GM12878 (cell line): ENCODE measurements at regions not wholly inside any gene's neighbourhood (a gene's known extent, or its start where the extent isn't known, plus 50 kb on each side); places are given as distances from the start of the nearest gene placed in this dataset.

Source experiments
- ATAC-seq: fragments of 200-7000 bp; cut with Tn5 transposase; 3 replicates; pipeline ENCODE4 v1.9.1; 2020; ENCODE audit warnings: mild to moderate bottlenecking, moderate library complexity
- BruUV-seq: library from RNA; stranded (reverse); fragments of 400-500 nt; replicated peaks from 2 replicates; lab custom pipeline; 2021; lab: Mats Ljungman, UMichigan
- CTCF ChIA-PET: fragments of 300-600 bp; sonication (Branson Sonifier 250); formaldehyde crosslinking; extraction: SDS; loops from one replicate; lab custom pipeline; 2021; ENCODE audit warnings: inconsistent platforms; lab: Yijun Ruan, JAX
- POLR2A ChIA-PET: fragments of 350-600 bp; formaldehyde crosslinking; extraction: SDS; loops from one replicate; lab custom pipeline; 2021; ENCODE audit warnings: inconsistent platforms; lab: Charles Lee
- RAD21 ChIA-PET: fragments of 300-600 bp; sonication (Branson Sonifier 250); formaldehyde crosslinking; loops from one replicate; lab custom pipeline; 2023; ENCODE audit warnings: antibody characterized with exemption; ENCODE audit not compliant: unreplicated experiment; lab: Charles Lee
- SMC1A ChIA-PET: fragments of 300-600 bp; sonication (Branson Sonifier 250); formaldehyde crosslinking; loops from one replicate; lab custom pipeline; 2023; ENCODE audit not compliant: unreplicated experiment, uncharacterized antibody; lab: Charles Lee
- DNase-seq: peaks from one replicate; pipeline ENCODE4 v3.0.0-alpha.2; 2011; ENCODE audit warnings: low read depth, low spot score
- FAIRE-seq: peaks from 3 replicates; lab custom pipeline; 2011; peaks lifted over from hg19 to GRCh38; lab: Jason Lieb, UNC
- H2AFZ ChIP-seq: 2 replicates; pipeline ENCODE4 v1.6.0; 2011; ENCODE audit warnings: low read depth, low read length, control low read depth; ENCODE audit not compliant: control insufficient read depth
- H3K27ac ChIP-seq: 2 replicates; pipeline ENCODE4 v1.5.1; 2011; ENCODE audit warnings: control low read depth; ENCODE audit not compliant: control insufficient read depth, insufficient read depth
- H3K27me3 ChIP-seq, 2 experiments: replicated peaks in 1 of 2; 2 replicates each; pipeline versions ENCODE4 v1.6.0 to v1.6.1; 2011; ENCODE audit warnings: low read length in 1 of 2; ENCODE audit not compliant: control insufficient read depth in 2 of 2, insufficient read depth in 2 of 2
- H3K36me3 ChIP-seq, 2 experiments: 2 replicates each; pipeline ENCODE4 v1.5.1; 2011; ENCODE audit warnings: low read length in 1 of 2; ENCODE audit not compliant: control insufficient read depth in 2 of 2, insufficient read depth in 2 of 2
- H3K4me1 ChIP-seq: 2 replicates; pipeline ENCODE4 v1.6.1; 2011; ENCODE audit warnings: mild to moderate bottlenecking, low read length, moderate library complexity, mixed read lengths; ENCODE audit not compliant: control insufficient read depth, insufficient read depth
- H3K4me2 ChIP-seq: 2 replicates; pipeline ENCODE4 v1.6.0; 2011; ENCODE audit warnings: control low read depth; ENCODE audit not compliant: control insufficient read depth, insufficient read depth
- H3K4me3 ChIP-seq: fragments of 200-600 bp; sonication (generic); 2 replicates; pipeline ENCODE4 v1.5.1; 2016
- H3K79me2 ChIP-seq: 2 replicates; pipeline ENCODE4 v1.6.0; 2011; ENCODE audit warnings: low read length; ENCODE audit not compliant: control insufficient read depth, insufficient read depth
- H3K9ac ChIP-seq: 2 replicates; pipeline ENCODE4 v1.8.0; 2011; ENCODE audit warnings: low read length, control low read depth, mixed read lengths; ENCODE audit not compliant: control insufficient read depth, insufficient read depth
- H3K9me3 ChIP-seq: replicated peaks from 3 replicates; pipeline ENCODE4 v1.5.1; 2011; ENCODE audit warnings: mild to moderate bottlenecking, low read length; ENCODE audit not compliant: control insufficient read depth, insufficient read depth
- H4K20me1 ChIP-seq: 2 replicates; pipeline ENCODE4 v1.6.0; 2011; ENCODE audit not compliant: control insufficient read depth, insufficient read depth
- BCL3 ChIP-seq: IDR thresholded peaks from 2 replicates; pipeline ENCODE4 v1.6.1; 2011; ENCODE audit warnings: borderline replicate concordance, low read depth, mild to moderate bottlenecking, moderate library complexity, low read length; ENCODE audit not compliant: insufficient read depth, poor library complexity, severe bottlenecking
- IKZF2 ChIP-seq, 2 experiments: fragments of 450-650 bp; IDR thresholded peaks; 2 replicates each; pipeline ENCODE4 v1.6.1; 2017; ENCODE audit warnings: mild to moderate bottlenecking in 2 of 2, moderate library complexity in 2 of 2
- NRF1 ChIP-seq: conservative IDR thresholded peaks from 2 replicates; pipeline ENCODE4 v1.6.1; 2011; ENCODE audit warnings: mild to moderate bottlenecking, low read depth, low read length, improper control_type of control experiment
- SMARCA5 ChIP-seq: fragments of 450-650 bp; IDR thresholded peaks from 2 replicates; pipeline ENCODE4 v1.6.1; 2017; ENCODE audit warnings: mild to moderate bottlenecking
- YY1 ChIP-seq: IDR thresholded peaks from 2 replicates; pipeline ENCODE4 v1.6.1; 2011; ENCODE audit warnings: low read depth, mild to moderate bottlenecking, low read length
- ZBED1 ChIP-seq: IDR thresholded peaks from 2 replicates; pipeline ENCODE4 v1.6.1; 2016; ENCODE audit warnings: borderline replicate concordance
- ZNF622 ChIP-seq: fragments of 450-650 bp; IDR thresholded peaks from 2 replicates; pipeline ENCODE4 v1.6.1; 2017; ENCODE audit warnings: mild to moderate bottlenecking, inconsistent platforms
- WGBS: methylation state at CpG from one replicate; pipeline ENCODE4 v1.1.6; 2016; ENCODE audit warnings: low lambda C conversion rate; ENCODE audit not compliant: insufficient replicate concordance, insufficient coverage; ENCODE audit errors: missing lambda C conversion rate; 5-methylcytosine and 5-hydroxymethylcytosine counted together
- in situ Hi-C: fragments of 300-500 bp; cut with MboI; formaldehyde crosslinking; loops from 9 replicates; pipeline ENCODE4 v1.14.3; 2018; ENCODE audit warnings: mixed read lengths
- intact Hi-C: fragments of 100-400 bp; cut with micrococcal nuclease; formaldehyde crosslinking; loops from one replicate; pipeline ENCODE4 v1.14.2; 2022; ENCODE audit not compliant: unreplicated experiment
- TF ChIP-seq, protein P1 (sequence below): fragments of 450-650 bp; IDR thresholded peaks from 2 replicates; pipeline ENCODE4 v1.6.1; 2018; ENCODE audit warnings: mild to moderate bottlenecking, low read depth, moderate library complexity; ENCODE audit not compliant: partially characterized antibody
- TF ChIP-seq, protein P2 (sequence below): IDR thresholded peaks from 2 replicates; pipeline ENCODE4 v1.6.1; 2012; ENCODE audit warnings: low read depth, low read length, improper control_type of control experiment

DNA sequence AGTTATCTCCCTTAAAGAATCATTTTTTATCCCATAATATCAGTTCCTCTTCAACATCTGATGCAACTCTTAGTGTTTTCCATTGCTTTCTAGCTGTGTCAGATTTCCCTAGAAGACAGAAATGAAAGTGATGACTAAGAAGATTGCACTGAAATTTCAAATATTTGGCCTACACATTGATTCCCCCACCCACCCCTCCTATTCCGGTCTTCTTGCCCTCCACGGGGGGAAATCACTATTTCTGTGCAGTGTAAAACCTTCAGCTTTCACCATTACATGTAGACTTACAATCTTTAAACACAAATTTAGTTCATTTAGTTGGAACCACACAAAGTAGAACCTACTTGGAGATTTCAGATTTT, 63.7 kb upstream of the IL6 start:
- 0% methylated on average over 2 of the region's 2 CpGs for WGBS
- no peak; the same call in 2 of the 3 replicates for ATAC-seq
- DNase-seq = no peak
- ChIA-PET POLR2A (no interaction called here), SMC1A (no interaction called here), RAD21 (interaction anchor here (0.5 to 0.7 kb wide), 2 partner anchors 9 to 121 kb away, joined by 3 read pairs; no protein-coding TSS in a partner anchor)
- Histone ChIP-seq H3K4me1 (peaks cover 4% of the 10 kb centered on the region; the same call in 1 of the 2 replicates), H3K27me3 (no peaks in the 10 kb centered on the region), H2AFZ (no peak overlapping the region), H3K79me2 (no peaks in the 10 kb centered on the region), H3K27ac (no peak overlapping the region), H3K4me2 (no peak overlapping the region; the same call in 1 of the 2 replicates)
- BruUV-seq = no TSS peak
- TF ChIP-seq ZBED1 (no peak), BCL3 (no peak), SMARCA5 (no peak), YY1 (no peak), NRF1 (no peak), ZNF622 (no peak), IKZF2 (IDR thresholded peaks at IDR 0.05) (no peak)
- TF ChIP-seq, protein P1, sequence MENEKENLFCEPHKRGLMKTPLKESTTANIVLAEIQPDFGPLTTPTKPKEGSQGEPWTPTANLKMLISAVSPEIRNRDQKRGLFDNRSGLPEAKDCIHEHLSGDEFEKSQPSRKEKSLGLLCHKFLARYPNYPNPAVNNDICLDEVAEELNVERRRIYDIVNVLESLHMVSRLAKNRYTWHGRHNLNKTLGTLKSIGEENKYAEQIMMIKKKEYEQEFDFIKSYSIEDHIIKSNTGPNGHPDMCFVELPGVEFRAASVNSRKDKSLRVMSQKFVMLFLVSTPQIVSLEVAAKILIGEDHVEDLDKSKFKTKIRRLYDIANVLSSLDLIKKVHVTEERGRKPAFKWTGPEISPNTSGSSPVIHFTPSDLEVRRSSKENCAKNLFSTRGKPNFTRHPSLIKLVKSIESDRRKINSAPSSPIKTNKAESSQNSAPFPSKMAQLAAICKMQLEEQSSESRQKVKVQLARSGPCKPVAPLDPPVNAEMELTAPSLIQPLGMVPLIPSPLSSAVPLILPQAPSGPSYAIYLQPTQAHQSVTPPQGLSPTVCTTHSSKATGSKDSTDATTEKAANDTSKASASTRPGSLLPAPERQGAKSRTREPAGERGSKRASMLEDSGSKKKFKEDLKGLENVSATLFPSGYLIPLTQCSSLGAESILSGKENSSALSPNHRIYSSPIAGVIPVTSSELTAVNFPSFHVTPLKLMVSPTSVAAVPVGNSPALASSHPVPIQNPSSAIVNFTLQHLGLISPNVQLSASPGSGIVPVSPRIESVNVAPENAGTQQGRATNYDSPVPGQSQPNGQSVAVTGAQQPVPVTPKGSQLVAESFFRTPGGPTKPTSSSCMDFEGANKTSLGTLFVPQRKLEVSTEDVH = no peak
- TF ChIP-seq, protein P2, sequence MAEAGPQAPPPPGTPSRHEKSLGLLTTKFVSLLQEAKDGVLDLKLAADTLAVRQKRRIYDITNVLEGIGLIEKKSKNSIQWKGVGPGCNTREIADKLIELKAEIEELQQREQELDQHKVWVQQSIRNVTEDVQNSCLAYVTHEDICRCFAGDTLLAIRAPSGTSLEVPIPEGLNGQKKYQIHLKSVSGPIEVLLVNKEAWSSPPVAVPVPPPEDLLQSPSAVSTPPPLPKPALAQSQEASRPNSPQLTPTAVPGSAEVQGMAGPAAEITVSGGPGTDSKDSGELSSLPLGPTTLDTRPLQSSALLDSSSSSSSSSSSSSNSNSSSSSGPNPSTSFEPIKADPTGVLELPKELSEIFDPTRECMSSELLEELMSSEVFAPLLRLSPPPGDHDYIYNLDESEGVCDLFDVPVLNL = no peak
- TF ChIP-seq, all 136 proteins: peak for 0
- H3K4me3 ChIP-seq = no peak overlapping the region
- in situ Hi-C loops = no loop called here
- no peaks in the 10 kb centered on the region for H3K9me3 ChIP-seq
- H3K36me3 ChIP-seq = no peaks in the 10 kb centered on the region
- peak; percentile 35 for FAIRE-seq
- H4K20me1 ChIP-seq = no peaks in the 10 kb centered on the region
- no peak overlapping the region for H3K9ac ChIP-seq
- intact Hi-C loops = loop anchor here (5.0 kb wide), 1 partner anchor 101 kb away; no protein-coding TSS in a partner anchor
- CTCF ChIA-PET = no interaction called here
